ENCODE measurements at regions not wholly inside any gene's neighbourhood (a gene's known extent, or its start where the extent isn't known, plus 50 kb on each side); places are given as distances from the start of the nearest gene placed in this dataset.

DNA sequence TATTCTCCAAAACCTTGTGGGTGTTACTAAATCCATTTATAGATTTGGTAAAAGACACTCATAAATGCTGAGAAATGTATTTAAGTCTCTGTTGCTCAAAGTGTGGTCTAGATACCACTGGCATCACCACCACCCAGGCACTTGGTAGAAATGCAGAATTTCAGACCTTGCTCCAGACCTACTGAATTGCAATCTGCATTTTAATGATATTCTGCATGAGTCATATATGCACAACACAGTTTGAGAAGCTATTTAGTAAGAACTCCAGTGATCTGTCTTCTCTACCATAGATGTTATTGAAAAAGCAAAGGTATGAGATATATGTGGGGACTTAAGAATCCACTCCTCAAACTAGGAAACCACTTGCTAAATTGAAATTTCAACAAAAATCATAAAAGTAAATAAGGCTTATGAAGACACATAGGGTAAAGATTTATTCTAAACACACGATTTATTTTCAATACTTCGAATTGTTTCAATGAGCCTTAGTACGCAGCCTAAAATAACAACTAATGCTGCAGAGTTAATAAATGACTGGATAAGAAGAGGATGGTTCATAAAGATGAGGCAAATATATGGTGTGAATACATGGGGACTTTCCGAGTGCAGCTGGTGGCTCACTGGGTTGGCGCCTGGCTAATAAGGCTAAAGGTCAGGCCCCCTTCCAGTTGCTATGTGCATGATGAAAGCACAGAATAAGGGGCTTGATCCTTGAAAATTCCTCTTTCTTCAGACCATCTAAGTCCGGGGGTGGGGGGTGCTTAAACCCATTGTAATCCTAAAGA lies 813.3 kb downstream of the NR2F2 start:
- no peak for TF ChIP-seq CTCF (IDR thresholded peaks at IDR 0.05)
- TF ChIP-seq POLR2A (IDR thresholded peaks at IDR 0.05) = no peak
- TF ChIP-seq EP300 (IDR thresholded peaks at IDR 0.05) = no peak

Measured in tibial nerve (tissue), 4 donors.